SK-N-SH (cell line): ENCODE measurements at regions not wholly inside any gene's neighbourhood (a gene's known extent, or its start where the extent isn't known, plus 50 kb on each side); places are given as distances from the start of the nearest gene placed in this dataset.

Experiments used
- CHD2 ChIP-seq: fragments of 150-350 bp; IDR thresholded peaks from 2 replicates; pipeline ENCODE4 v1.6.1; 2018; ENCODE audit warnings: low read length; ENCODE audit not compliant: partially characterized antibody
- ELF1 ChIP-seq: IDR thresholded peaks from 2 replicates; pipeline ENCODE4 v1.4.0; 2012
- FOXM1 ChIP-seq: IDR thresholded peaks from 2 replicates; pipeline ENCODE4 v1.4.0; 2012; ENCODE audit warnings: low read depth, mild to moderate bottlenecking
- MXI1 ChIP-seq: IDR thresholded peaks from 2 replicates; pipeline ENCODE4 v1.6.1; 2012; ENCODE audit warnings: mild to moderate bottlenecking, low read depth, low read length, improper control_type of control experiment
- NFIC ChIP-seq: IDR thresholded peaks from 2 replicates; pipeline ENCODE4 v1.4.0; 2012; ENCODE audit warnings: borderline replicate concordance
- NRF1 ChIP-seq: IDR thresholded peaks from 2 replicates; pipeline ENCODE4 v1.6.1; 2012; ENCODE audit warnings: low read depth, mild to moderate bottlenecking, low read length
- RAD21 ChIP-seq: IDR thresholded peaks from 2 replicates; pipeline ENCODE4 v1.6.1; 2012; ENCODE audit warnings: mild to moderate bottlenecking, low read length
- RCOR1 ChIP-seq: fragments of 150-350 bp; IDR thresholded peaks from 2 replicates; pipeline ENCODE4 v1.6.1; 2017; ENCODE audit warnings: antibody characterized with exemption, low read length
- RFX5 ChIP-seq: IDR thresholded peaks from 2 replicates; pipeline ENCODE4 v1.6.1; 2012; ENCODE audit warnings: mild to moderate bottlenecking, improper control_type of control experiment, low read length
- RXRA ChIP-seq: IDR thresholded peaks from 2 replicates; pipeline ENCODE4 v1.4.0; 2012; ENCODE audit warnings: low read depth, mild to moderate bottlenecking, borderline replicate concordance
- SMC3 ChIP-seq: IDR thresholded peaks from 2 replicates; pipeline ENCODE4 v1.6.1; 2012; ENCODE audit warnings: low read depth, low read length, improper control_type of control experiment
- TF ChIP-seq, protein P1 (sequence below): fragments of 200-600 bp; sonication (generic); IDR thresholded peaks from 2 replicates; pipeline ENCODE4 v1.6.1; 2017; ENCODE audit warnings: antibody characterized with exemption, mild to moderate bottlenecking, moderate library complexity
- TF ChIP-seq, protein P2 (sequence below): IDR thresholded peaks from 2 replicates; pipeline ENCODE4 v1.4.0; 2012; ENCODE audit warnings: low read depth, borderline replicate concordance
- TF ChIP-seq, protein P3 (sequence below): fragments of 150-350 bp; IDR thresholded peaks from 2 replicates; pipeline ENCODE4 v1.6.1; 2017; ENCODE audit warnings: antibody characterized with exemption, low read length, low read depth, borderline replicate concordance

DNA sequence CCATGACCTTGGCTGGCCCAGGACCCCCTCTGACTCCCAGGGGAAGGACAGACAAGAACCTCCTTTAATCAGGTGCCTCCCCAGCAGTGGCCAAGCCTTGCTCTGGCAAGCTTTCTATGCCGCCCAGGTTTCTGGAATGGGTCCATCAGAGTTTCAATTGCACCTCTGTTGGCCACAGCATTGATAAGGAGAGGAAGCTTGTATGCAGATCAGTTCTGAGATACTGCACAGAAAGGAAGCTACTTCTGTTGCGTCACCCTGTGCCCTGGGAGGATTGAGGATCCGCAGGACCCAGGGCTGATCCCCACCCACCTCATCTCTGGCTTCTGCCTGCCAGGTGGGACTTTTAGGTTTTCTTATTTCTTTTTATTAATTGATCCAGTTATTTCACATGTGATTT is 167.2 kb downstream of the TFAP2C start:
- TF ChIP-seq, protein P1, sequence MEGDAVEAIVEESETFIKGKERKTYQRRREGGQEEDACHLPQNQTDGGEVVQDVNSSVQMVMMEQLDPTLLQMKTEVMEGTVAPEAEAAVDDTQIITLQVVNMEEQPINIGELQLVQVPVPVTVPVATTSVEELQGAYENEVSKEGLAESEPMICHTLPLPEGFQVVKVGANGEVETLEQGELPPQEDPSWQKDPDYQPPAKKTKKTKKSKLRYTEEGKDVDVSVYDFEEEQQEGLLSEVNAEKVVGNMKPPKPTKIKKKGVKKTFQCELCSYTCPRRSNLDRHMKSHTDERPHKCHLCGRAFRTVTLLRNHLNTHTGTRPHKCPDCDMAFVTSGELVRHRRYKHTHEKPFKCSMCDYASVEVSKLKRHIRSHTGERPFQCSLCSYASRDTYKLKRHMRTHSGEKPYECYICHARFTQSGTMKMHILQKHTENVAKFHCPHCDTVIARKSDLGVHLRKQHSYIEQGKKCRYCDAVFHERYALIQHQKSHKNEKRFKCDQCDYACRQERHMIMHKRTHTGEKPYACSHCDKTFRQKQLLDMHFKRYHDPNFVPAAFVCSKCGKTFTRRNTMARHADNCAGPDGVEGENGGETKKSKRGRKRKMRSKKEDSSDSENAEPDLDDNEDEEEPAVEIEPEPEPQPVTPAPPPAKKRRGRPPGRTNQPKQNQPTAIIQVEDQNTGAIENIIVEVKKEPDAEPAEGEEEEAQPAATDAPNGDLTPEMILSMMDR: no peak
- TF ChIP-seq RXRA: no peak
- no peak for TF ChIP-seq RAD21
- no peak for TF ChIP-seq NFIC
- TF ChIP-seq, protein P2, sequence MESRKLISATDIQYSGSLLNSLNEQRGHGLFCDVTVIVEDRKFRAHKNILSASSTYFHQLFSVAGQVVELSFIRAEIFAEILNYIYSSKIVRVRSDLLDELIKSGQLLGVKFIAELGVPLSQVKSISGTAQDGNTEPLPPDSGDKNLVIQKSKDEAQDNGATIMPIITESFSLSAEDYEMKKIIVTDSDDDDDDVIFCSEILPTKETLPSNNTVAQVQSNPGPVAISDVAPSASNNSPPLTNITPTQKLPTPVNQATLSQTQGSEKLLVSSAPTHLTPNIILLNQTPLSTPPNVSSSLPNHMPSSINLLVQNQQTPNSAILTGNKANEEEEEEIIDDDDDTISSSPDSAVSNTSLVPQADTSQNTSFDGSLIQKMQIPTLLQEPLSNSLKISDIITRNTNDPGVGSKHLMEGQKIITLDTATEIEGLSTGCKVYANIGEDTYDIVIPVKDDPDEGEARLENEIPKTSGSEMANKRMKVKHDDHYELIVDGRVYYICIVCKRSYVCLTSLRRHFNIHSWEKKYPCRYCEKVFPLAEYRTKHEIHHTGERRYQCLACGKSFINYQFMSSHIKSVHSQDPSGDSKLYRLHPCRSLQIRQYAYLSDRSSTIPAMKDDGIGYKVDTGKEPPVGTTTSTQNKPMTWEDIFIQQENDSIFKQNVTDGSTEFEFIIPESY: no peak
- TF ChIP-seq MXI1: no peak
- no peak for TF ChIP-seq NRF1
- TF ChIP-seq RCOR1: no peak
- no peak for TF ChIP-seq RFX5
- no peak for TF ChIP-seq FOXM1
- TF ChIP-seq, protein P3, sequence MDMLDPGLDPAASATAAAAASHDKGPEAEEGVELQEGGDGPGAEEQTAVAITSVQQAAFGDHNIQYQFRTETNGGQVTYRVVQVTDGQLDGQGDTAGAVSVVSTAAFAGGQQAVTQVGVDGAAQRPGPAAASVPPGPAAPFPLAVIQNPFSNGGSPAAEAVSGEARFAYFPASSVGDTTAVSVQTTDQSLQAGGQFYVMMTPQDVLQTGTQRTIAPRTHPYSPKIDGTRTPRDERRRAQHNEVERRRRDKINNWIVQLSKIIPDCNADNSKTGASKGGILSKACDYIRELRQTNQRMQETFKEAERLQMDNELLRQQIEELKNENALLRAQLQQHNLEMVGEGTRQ: no peak
- TF ChIP-seq ELF1: no peak
- TF ChIP-seq SMC3: no peak
- no peak for TF ChIP-seq CHD2
